ENCODE measurements at regions not wholly inside any gene's neighbourhood (a gene's known extent, or its start where the extent isn't known, plus 50 kb on each side); places are given as distances from the start of the nearest gene placed in this dataset.

DNA sequence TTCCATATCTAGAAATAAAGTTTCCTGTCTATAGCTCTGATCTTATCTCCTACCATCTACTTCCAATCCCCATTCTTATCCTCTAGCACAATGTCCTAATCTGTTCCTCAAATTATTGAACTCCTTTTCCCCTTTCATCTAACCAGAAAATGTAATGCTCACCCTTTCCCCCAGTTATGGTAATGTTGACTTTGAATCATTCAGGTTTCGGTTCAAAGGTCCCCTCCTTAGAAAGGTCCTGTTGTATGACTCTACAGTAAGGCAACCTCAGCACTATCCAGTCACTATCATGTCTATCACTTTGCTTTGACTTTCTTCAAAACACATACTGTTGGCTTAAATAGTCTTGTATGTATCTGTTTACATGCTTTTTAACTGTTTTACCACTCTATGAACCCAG, 264.2 kb upstream of the PCDH15 start:
- H3K27me3 ChIP-seq (ENCODE audit: insufficient read depth, low read depth, severe bottlenecking), result no peaks in the 10 kb centered on the region
- H3K27ac ChIP-seq, result no peak overlapping the region
- no peak overlapping the region for H3K4me3 ChIP-seq (ENCODE audit: low read depth, low read length)
- H3K9me3 ChIP-seq (ENCODE audit: severe bottlenecking), result no peaks in the 10 kb centered on the region
- TF ChIP-seq, protein P1, sequence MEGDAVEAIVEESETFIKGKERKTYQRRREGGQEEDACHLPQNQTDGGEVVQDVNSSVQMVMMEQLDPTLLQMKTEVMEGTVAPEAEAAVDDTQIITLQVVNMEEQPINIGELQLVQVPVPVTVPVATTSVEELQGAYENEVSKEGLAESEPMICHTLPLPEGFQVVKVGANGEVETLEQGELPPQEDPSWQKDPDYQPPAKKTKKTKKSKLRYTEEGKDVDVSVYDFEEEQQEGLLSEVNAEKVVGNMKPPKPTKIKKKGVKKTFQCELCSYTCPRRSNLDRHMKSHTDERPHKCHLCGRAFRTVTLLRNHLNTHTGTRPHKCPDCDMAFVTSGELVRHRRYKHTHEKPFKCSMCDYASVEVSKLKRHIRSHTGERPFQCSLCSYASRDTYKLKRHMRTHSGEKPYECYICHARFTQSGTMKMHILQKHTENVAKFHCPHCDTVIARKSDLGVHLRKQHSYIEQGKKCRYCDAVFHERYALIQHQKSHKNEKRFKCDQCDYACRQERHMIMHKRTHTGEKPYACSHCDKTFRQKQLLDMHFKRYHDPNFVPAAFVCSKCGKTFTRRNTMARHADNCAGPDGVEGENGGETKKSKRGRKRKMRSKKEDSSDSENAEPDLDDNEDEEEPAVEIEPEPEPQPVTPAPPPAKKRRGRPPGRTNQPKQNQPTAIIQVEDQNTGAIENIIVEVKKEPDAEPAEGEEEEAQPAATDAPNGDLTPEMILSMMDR (IDR thresholded peaks at IDR 0.05; ENCODE audit: low read depth, low read length), result no peak
- no peak for DNase-seq
- H3K36me3 ChIP-seq, result no peaks in the 10 kb centered on the region

DNA sequence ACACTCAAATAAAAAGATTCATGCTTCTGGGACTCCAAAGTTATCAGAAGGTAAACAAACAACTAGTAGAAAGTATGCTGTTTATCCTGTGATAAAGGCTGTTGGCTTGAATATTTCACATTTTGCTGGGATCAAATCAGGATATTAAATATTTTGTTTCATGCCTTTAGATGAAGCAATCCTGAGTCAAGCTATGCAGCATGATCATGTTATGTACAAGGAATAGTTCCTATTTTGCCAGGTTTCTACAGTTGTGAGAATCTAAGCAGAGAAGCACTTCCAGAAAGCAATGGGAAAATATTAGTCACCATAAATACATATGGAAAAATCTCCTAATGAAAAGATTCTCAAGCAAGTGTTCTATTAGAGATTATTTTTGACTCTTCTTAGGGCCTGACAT, 262.8 kb upstream of the PCDH15 start:
- TF ChIP-seq, protein P1 (IDR thresholded peaks at IDR 0.05; ENCODE audit: low read depth, low read length), result no peak
- Histone ChIP-seq H3K36me3 (no peaks in the 10 kb centered on the region), H3K27me3 (ENCODE audit: insufficient read depth, low read depth, severe bottlenecking) (no peaks in the 10 kb centered on the region), H3K27ac (no peak overlapping the region), H3K9me3 (ENCODE audit: severe bottlenecking) (no peaks in the 10 kb centered on the region), H3K4me3 (ENCODE audit: low read depth, low read length) (no peak overlapping the region)
- no peak for DNase-seq

DNA sequence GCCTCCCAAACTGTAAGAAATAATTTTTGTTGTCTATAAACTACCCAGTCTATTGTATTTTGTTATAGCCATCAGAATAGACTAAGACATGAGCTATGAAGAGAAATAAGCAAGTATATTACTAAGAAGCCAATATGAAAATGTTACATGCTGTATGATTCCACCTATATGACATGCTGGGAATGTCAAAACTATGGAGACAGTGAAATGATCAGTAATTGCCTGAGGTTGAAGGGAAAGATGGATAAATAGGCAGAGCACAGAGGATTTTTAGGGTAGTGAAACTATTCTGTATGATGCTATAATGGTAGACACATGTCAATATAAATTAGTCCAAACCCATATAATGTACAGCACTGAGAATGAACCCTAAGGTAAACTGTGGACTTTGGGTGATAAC, 261.3 kb upstream of the PCDH15 start:
- no peak for DNase-seq
- no peaks in the 10 kb centered on the region for H3K36me3 ChIP-seq
- no peak overlapping the region for H3K27ac ChIP-seq
- no peak overlapping the region for H3K4me3 ChIP-seq (ENCODE audit: low read depth, low read length)
- TF ChIP-seq, protein P1 (IDR thresholded peaks at IDR 0.05; ENCODE audit: low read depth, low read length), result no peak
- H3K27me3 ChIP-seq (ENCODE audit: insufficient read depth, low read depth, severe bottlenecking), result no peaks in the 10 kb centered on the region
- no peaks in the 10 kb centered on the region for H3K9me3 ChIP-seq (ENCODE audit: severe bottlenecking)

- no peak for DNase-seq
- Histone ChIP-seq H3K27ac (no peak overlapping the region), H3K9me3 (ENCODE audit: severe bottlenecking) (no peaks in the 10 kb centered on the region), H3K27me3 (ENCODE audit: insufficient read depth, low read depth, severe bottlenecking) (no peaks in the 10 kb centered on the region), H3K4me3 (ENCODE audit: low read depth, low read length) (no peak overlapping the region), H3K36me3 (no peaks in the 10 kb centered on the region)
- TF ChIP-seq, protein P1 (IDR thresholded peaks at IDR 0.05; ENCODE audit: low read depth, low read length), result no peak
Measured at GRCh38 chr10:55058800-55059199, 257.8 kb upstream of the PCDH15 start.

GRCh38 chr10:55051515-55051914, 250.5 kb upstream of the PCDH15 start:
- Histone ChIP-seq H3K36me3 (no peaks in the 10 kb centered on the region), H3K27me3 (ENCODE audit: insufficient read depth, low read depth, severe bottlenecking) (no peaks in the 10 kb centered on the region)
- no peak for DNase-seq

More at GRCh38 chr10:55051515-55051914, 250.5 kb upstream of the PCDH15 start:
- H3K27ac ChIP-seq, result no peak overlapping the region
- H3K9me3 ChIP-seq (ENCODE audit: severe bottlenecking), result no peaks in the 10 kb centered on the region
- TF ChIP-seq, protein P1 (IDR thresholded peaks at IDR 0.05; ENCODE audit: low read depth, low read length), result no peak
- no peak overlapping the region for H3K4me3 ChIP-seq (ENCODE audit: low read depth, low read length)
